ENCODE measurements at regions not wholly inside any gene's neighbourhood (a gene's known extent, or its start where the extent isn't known, plus 50 kb on each side); places are given as distances from the start of the nearest gene placed in this dataset.
"Not testable (repeated sequence)": the region's sequence is repeated elsewhere in the genome, so short reads cannot be mapped to it uniquely, and the experiment has no call there.

GRCh38 chr1:112855152-112855828, 100.7 kb downstream of the SLC16A1 start:
- no peak for DNase-seq

GRCh38 chr1:112854368-112854984, 101.5 kb downstream of the SLC16A1 start:
- DNase-seq = not testable (repeated sequence)

- DNase-seq = not testable (repeated sequence)
These were observed 102.1 kb downstream of the SLC16A1 start for GRCh38 chr1:112853915-112854314.

GRCh38 chr1:112852934-112853333, 103.1 kb downstream of the SLC16A1 start:
- no peak for DNase-seq

- DNase-seq = peak; percentile 89 to 96
These were observed 103.7 kb downstream of the SLC16A1 start for GRCh38 chr1:112852276-112852675.

GRCh38 chr1:112850034-112850757, 105.8 kb downstream of the SLC16A1 start:
- DNase-seq = peak; percentile 20 to 53

GRCh38 chr1:112849425-112850033, 106.5 kb downstream of the SLC16A1 start:
- peak; percentile 51 to 73 for DNase-seq

GRCh38 chr1:112841825-112842224, 114.2 kb downstream of the SLC16A1 start:
- no peak for DNase-seq

- DNase-seq = no peak
These were observed 115.1 kb downstream of the SLC16A1 start for GRCh38 chr1:112840631-112841624.

- no peak for DNase-seq
These were observed 119.4 kb downstream of the SLC16A1 start for GRCh38 chr1:112836642-112837041.

- DNase-seq = no peak
These were observed 118.7 kb upstream of the PPM1J start for GRCh38 chr1:112833806-112834205.

- not testable (repeated sequence) for DNase-seq
These were observed 117.1 kb upstream of the PPM1J start for GRCh38 chr1:112832259-112832658.

- not testable (repeated sequence) for DNase-seq
These were observed 114.6 kb upstream of the PPM1J start for GRCh38 chr1:112829691-112830090.

GRCh38 chr1:112828716-112829115, 113.6 kb upstream of the PPM1J start:
- no peak for DNase-seq

GRCh38 chr1:112827391-112827790, 112.3 kb upstream of the PPM1J start:
- not testable (repeated sequence) for DNase-seq

- no peak for DNase-seq
These were observed 111.2 kb upstream of the PPM1J start for GRCh38 chr1:112826217-112826944.

GRCh38 chr1:112825563-112826216, 110.6 kb upstream of the PPM1J start:
- DNase-seq = not testable (repeated sequence)

- not testable (repeated sequence) for DNase-seq
These were observed 109.9 kb upstream of the PPM1J start for GRCh38 chr1:112825075-112825474.

- not testable (repeated sequence) for DNase-seq
These were observed 106.4 kb upstream of the PPM1J start for GRCh38 chr1:112821307-112822063.

Measured in NCI-H2081 (cell line).